SK-N-SH treated with all-trans-retinoic acid at 6 μM for 48 hours (cell line): ENCODE measurements at regions not wholly inside any gene's neighbourhood (a gene's known extent, or its start where the extent isn't known, plus 50 kb on each side); places are given as distances from the start of the nearest gene placed in this dataset.

ENCODE experiments used
- ATAC-seq: fragments of 200-7000 bp; cut with Tn5 transposase; 3 replicates; pipeline ENCODE4 v1.9.1; 2020; ENCODE audit warnings: mild to moderate bottlenecking, moderate library complexity
- ARNTL ChIP-seq: fragments of 450-650 bp; formaldehyde crosslinking; IDR thresholded peaks from 2 replicates; pipeline ENCODE4 v1.5.0; 2020; ENCODE audit warnings: low read depth, mild to moderate bottlenecking, moderate library complexity, borderline replicate concordance
- BACH2 ChIP-seq: fragments of 250-450 bp; sonication (Bioruptor Pico); IDR thresholded peaks from 2 replicates; pipeline ENCODE4 v1.9.0; 2021; ENCODE audit warnings: mild to moderate bottlenecking, borderline replicate concordance
- CSDC2 ChIP-seq: fragments of 250-450 bp; sonication (Bioruptor Pico); IDR thresholded peaks from 2 replicates; pipeline ENCODE4 v1.5.0; 2020; ENCODE audit warnings: mild to moderate bottlenecking, moderate library complexity
- CSRNP3 ChIP-seq: fragments of 250-450 bp; sonication (Bioruptor Pico); IDR thresholded peaks from 2 replicates; pipeline ENCODE4 v1.5.1; 2021; ENCODE audit warnings: mild to moderate bottlenecking, moderate library complexity
- ESRRG ChIP-seq: fragments of 250-450 bp; sonication (Bioruptor Pico); IDR thresholded peaks from 2 replicates; pipeline ENCODE4 v1.6.1; 2021; ENCODE audit warnings: mild to moderate bottlenecking
- GLIS3 ChIP-seq: fragments of 250-450 bp; sonication (Bioruptor Pico); IDR thresholded peaks from 2 replicates; pipeline ENCODE4 v1.5.0; 2020; ENCODE audit warnings: mild to moderate bottlenecking, moderate library complexity
- ISL1 ChIP-seq: fragments of 250-450 bp; sonication (Bioruptor Pico); IDR thresholded peaks from 2 replicates; pipeline ENCODE4 v2.1.2; 2022; ENCODE audit warnings: mild to moderate bottlenecking, moderate library complexity
- OSR1 ChIP-seq: fragments of 250-450 bp; sonication (Bioruptor Pico); IDR thresholded peaks from 2 replicates; pipeline ENCODE4 v1.8.0; 2022; ENCODE audit warnings: moderate library complexity, mild to moderate bottlenecking, inconsistent platforms
- PPARA ChIP-seq: fragments of 250-450 bp; sonication (Bioruptor Pico); IDR thresholded peaks from 2 replicates; pipeline ENCODE4 v1.5.0; 2020; ENCODE audit warnings: mild to moderate bottlenecking, borderline replicate concordance
- RARB ChIP-seq: fragments of 250-450 bp; sonication (Bioruptor Pico); IDR thresholded peaks from 2 replicates; pipeline ENCODE4 v1.8.0; 2021; ENCODE audit warnings: mild to moderate bottlenecking, moderate library complexity
- SNAI2 ChIP-seq: fragments of 250-450 bp; sonication (Bioruptor Pico); IDR thresholded peaks from 2 replicates; pipeline ENCODE4 v1.5.0; 2020; ENCODE audit warnings: mild to moderate bottlenecking, moderate library complexity
- TOX ChIP-seq: fragments of 250-450 bp; sonication (Bioruptor Pico); IDR thresholded peaks from 2 replicates; pipeline ENCODE4 v1.8.0; 2021; ENCODE audit warnings: mild to moderate bottlenecking, moderate library complexity, borderline replicate concordance
- ZFP3 ChIP-seq: fragments of 250-450 bp; sonication (Bioruptor Pico); IDR thresholded peaks from 2 replicates; pipeline ENCODE4 v1.5.0; 2020; ENCODE audit warnings: mild to moderate bottlenecking, moderate library complexity
- ZFP30 ChIP-seq: fragments of 450-650 bp; formaldehyde crosslinking; IDR thresholded peaks from 2 replicates; pipeline ENCODE4 v1.5.0; 2022; ENCODE audit warnings: mild to moderate bottlenecking, moderate library complexity
- ZNF565 ChIP-seq: fragments of 450-650 bp; formaldehyde crosslinking; conservative IDR thresholded peaks from 2 replicates; pipeline ENCODE4 v1.5.0; 2020; ENCODE audit warnings: low read depth, mild to moderate bottlenecking, moderate library complexity
- ZNF70 ChIP-seq: fragments of 450-650 bp; formaldehyde crosslinking; IDR thresholded peaks from 2 replicates; pipeline ENCODE4 v1.5.0; 2020; ENCODE audit warnings: mild to moderate bottlenecking, moderate library complexity
- ZNF8 ChIP-seq: fragments of 450-650 bp; formaldehyde crosslinking; IDR thresholded peaks from 2 replicates; pipeline ENCODE4 v1.5.0; 2020; ENCODE audit warnings: mild to moderate bottlenecking, moderate library complexity
- TF ChIP-seq, protein P1 (sequence below): fragments of 250-450 bp; sonication (Bioruptor Pico); IDR thresholded peaks from 2 replicates; pipeline ENCODE4 v1.8.0; 2021; ENCODE audit warnings: low read depth, mild to moderate bottlenecking, moderate library complexity, borderline replicate concordance
- TF ChIP-seq, protein P2 (sequence below): fragments of 250-450 bp; sonication (Bioruptor Pico); IDR thresholded peaks from 2 replicates; pipeline ENCODE4 v1.8.0; 2020; ENCODE audit warnings: mild to moderate bottlenecking, moderate library complexity, borderline replicate concordance
- TF ChIP-seq, protein P3 (sequence below): fragments of 250-450 bp; sonication (Bioruptor Pico); IDR thresholded peaks from 2 replicates; pipeline ENCODE4 v1.5.1; 2020; ENCODE audit warnings: low read depth, mild to moderate bottlenecking, moderate library complexity

GRCh38 chr10:128418819-128419218, 292.6 kb upstream of the MKI67 start:
- TF ChIP-seq ZFP30 (CRISPR knock-in tag), result no peak
- no peak for TF ChIP-seq PPARA (CRISPR knock-in tag)
- TF ChIP-seq, all 23 proteins: peak for 0
- no peak for ATAC-seq

- no peak for ATAC-seq
- TF ChIP-seq, protein P1, sequence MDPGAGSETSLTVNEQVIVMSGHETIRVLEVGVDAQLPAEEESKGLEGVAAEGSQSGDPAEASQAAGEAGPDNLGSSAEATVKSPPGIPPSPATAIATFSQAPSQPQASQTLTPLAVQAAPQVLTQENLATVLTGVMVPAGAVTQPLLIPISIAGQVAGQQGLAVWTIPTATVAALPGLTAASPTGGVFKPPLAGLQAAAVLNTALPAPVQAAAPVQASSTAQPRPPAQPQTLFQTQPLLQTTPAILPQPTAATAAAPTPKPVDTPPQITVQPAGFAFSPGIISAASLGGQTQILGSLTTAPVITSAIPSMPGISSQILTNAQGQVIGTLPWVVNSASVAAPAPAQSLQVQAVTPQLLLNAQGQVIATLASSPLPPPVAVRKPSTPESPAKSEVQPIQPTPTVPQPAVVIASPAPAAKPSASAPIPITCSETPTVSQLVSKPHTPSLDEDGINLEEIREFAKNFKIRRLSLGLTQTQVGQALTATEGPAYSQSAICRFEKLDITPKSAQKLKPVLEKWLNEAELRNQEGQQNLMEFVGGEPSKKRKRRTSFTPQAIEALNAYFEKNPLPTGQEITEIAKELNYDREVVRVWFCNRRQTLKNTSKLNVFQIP (CRISPR knock-in tag), result no peak
These were observed 293.3 kb upstream of the MKI67 start for GRCh38 chr10:128419466-128420019.

DNA sequence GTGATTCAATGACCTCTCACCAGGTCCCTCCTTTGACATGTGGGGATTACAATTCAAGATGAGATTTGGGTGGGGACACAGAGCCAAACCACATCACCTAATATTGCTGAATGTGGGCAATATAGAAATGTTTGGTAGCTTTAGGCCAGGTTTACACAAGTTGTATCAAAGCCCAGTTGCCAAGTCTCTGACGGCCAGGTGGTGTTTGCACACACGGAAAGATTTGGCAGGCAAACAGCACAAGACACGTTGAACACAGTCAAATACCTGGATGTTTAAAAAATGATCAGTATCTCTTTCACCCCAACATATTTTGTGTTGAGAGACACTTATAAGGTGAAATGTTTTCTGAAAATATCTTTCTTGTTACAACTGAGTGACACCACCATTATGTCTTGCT, 294.4 kb upstream of the MKI67 start:
- TF ChIP-seq CSDC2 (CRISPR knock-in tag), result no peak
- TF ChIP-seq, all 23 proteins: peak for 0
- no peak for ATAC-seq

- no peak for ATAC-seq
- TF ChIP-seq ESRRG (CRISPR knock-in tag) (no peak), ZNF8 (CRISPR knock-in tag) (no peak), OSR1 (CRISPR knock-in tag) (no peak), SNAI2 (CRISPR knock-in tag) (no peak), ARNTL (no peak), CSRNP3 (CRISPR knock-in tag) (no peak), ISL1 (no peak), TOX (no peak), ZNF565 (no peak), ZFP3 (CRISPR knock-in tag) (no peak), ZFP30 (CRISPR knock-in tag) (no peak)
- TF ChIP-seq, protein P2, sequence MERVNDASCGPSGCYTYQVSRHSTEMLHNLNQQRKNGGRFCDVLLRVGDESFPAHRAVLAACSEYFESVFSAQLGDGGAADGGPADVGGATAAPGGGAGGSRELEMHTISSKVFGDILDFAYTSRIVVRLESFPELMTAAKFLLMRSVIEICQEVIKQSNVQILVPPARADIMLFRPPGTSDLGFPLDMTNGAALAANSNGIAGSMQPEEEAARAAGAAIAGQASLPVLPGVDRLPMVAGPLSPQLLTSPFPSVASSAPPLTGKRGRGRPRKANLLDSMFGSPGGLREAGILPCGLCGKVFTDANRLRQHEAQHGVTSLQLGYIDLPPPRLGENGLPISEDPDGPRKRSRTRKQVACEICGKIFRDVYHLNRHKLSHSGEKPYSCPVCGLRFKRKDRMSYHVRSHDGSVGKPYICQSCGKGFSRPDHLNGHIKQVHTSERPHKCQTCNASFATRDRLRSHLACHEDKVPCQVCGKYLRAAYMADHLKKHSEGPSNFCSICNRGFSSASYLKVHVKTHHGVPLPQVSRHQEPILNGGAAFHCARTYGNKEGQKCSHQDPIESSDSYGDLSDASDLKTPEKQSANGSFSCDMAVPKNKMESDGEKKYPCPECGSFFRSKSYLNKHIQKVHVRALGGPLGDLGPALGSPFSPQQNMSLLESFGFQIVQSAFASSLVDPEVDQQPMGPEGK, result no peak
These were observed 295.3 kb upstream of the MKI67 start for GRCh38 chr10:128421371-128422160.

DNA sequence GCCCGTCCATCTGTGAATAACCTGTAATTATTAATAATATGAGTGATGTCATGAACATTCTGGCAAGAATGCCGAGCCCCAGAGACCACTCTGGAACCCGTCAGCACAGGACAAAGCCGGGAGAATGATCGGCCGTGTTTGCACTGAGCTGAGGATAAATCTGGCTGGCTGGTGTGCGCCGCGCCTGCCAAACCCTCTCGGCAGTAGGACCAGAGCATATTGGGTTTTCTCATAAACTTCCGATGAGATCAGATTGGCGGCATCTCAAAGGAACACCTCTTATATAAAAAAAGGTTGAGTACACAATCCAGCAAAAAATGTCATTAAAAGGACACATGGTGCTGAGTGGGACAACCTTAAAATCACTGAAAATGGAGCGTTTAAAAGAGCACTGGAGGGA, 296.0 kb upstream of the MKI67 start:
- no peak for ATAC-seq
- TF ChIP-seq, protein P1 (CRISPR knock-in tag), result no peak
- TF ChIP-seq ZFP30 (CRISPR knock-in tag), result no peak
- no peak for TF ChIP-seq ZNF8 (CRISPR knock-in tag)
- no peak for TF ChIP-seq RARB (CRISPR knock-in tag)

DNA sequence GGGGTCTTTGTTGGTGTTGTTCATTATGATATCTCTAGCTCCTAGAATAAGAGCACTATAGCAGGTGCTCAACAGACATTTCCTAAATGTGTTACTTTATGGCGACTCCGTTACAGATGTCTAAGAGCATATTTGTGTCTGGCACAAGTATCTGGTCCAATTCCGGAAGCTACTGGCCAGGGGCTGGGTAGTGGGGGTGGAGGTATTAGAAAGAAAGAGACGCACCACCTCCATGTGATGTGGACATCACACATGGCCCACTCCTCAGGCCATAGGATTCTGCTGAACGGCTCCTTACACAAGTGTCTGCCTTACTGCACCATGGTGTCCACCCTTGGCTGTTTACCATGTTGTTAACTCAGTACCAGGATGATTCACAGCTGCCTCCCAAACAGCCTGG, 296.8 kb upstream of the MKI67 start:
- no peak for ATAC-seq
- TF ChIP-seq CSRNP3 (CRISPR knock-in tag) (no peak), ZNF8 (CRISPR knock-in tag) (no peak), ZNF70 (CRISPR knock-in tag) (no peak), ZNF565 (no peak), SNAI2 (CRISPR knock-in tag) (no peak), ZFP30 (CRISPR knock-in tag) (no peak), ZFP3 (CRISPR knock-in tag) (no peak), BACH2 (CRISPR knock-in tag) (no peak), ARNTL (no peak), GLIS3 (CRISPR knock-in tag) (no peak), ESRRG (CRISPR knock-in tag) (no peak)
- TF ChIP-seq, protein P3, sequence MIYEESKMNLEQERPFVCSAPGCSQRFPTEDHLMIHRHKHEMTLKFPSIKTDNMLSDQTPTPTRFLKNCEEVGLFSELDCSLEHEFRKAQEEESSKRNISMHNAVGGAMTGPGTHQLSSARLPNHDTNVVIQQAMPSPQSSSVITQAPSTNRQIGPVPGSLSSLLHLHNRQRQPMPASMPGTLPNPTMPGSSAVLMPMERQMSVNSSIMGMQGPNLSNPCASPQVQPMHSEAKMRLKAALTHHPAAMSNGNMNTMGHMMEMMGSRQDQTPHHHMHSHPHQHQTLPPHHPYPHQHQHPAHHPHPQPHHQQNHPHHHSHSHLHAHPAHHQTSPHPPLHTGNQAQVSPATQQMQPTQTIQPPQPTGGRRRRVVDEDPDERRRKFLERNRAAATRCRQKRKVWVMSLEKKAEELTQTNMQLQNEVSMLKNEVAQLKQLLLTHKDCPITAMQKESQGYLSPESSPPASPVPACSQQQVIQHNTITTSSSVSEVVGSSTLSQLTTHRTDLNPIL (CRISPR knock-in tag), result no peak
- TF ChIP-seq, protein P1 (CRISPR knock-in tag), result no peak
